ENCODE measurements at regions not wholly inside any gene's neighbourhood (a gene's known extent, or its start where the extent isn't known, plus 50 kb on each side); places are given as distances from the start of the nearest gene placed in this dataset.

DNA sequence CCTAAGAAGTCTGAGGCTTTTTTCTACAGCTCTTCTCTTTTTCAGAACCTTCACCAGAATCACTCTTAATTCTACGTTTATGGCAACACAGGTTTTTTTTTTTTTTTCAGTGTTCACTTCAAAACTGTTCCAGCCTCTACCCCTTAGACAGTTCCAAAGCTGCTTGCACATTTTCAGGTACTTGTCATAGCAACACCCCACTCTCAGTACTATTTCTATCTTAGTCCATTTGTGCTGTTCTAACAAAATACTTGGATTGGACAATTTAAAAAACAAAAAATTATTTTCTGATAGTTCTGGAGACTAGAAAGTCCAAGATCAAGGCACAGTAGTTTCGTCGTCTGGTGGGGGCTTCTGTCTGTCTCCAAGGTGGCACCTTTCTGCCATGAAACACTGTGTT is 340.9 kb upstream of the RPS23 start:
- Histone ChIP-seq H2BK15ac (ENCODE audit: low read length) (no peak overlapping the region), H3K9me3 (ENCODE audit: insufficient read depth in 2 of 2, low read depth in 1 of 2, low read length in 1 of 2) (0 out of 4 replicates have a peak, but pooled peaks cover 0 to 2% of the 10 kb centered on the region in 2 experiments), H3K27ac (ENCODE audit: low read depth, low read length) (no peak overlapping the region), H2BK5ac (ENCODE audit: low read depth, low read length) (no peak overlapping the region), H2BK12ac (ENCODE audit: low read depth, low read length) (no peak overlapping the region), H4K20me1 (replicated peaks in 1 of 2; ENCODE audit: control insufficient read depth in 1 of 2, insufficient read depth in 2 of 2, low read length in 2 of 2) (no peaks in the 10 kb centered on the region), H3K4ac (replicated peaks; ENCODE audit: insufficient read length, low read depth, low read length) (no peak overlapping the region), H3K23me2 (ENCODE audit: low read depth, low read length) (no peaks in the 10 kb centered on the region), H3K79me1 (ENCODE audit: low read depth, low read length) (no peaks in the 10 kb centered on the region), H3K27me3 (replicated peaks in 1 of 4; ENCODE audit: control insufficient read depth in 3 of 4, extremely low read depth in 1 of 4, insufficient read depth in 3 of 4, low read length in 3 of 4) (no peaks in the 10 kb centered on the region), H3K18ac (ENCODE audit: extremely low read depth, low read length) (no peak overlapping the region), H3K56ac (replicated peaks; ENCODE audit: insufficient read length, low read depth, low read length) (no peak overlapping the region), H3K79me2 (ENCODE audit: control insufficient read depth in 1 of 2, insufficient read depth in 2 of 2, low read length in 2 of 2) (no peaks in the 10 kb centered on the region), H4K5ac (ENCODE audit: insufficient read length, low read depth, low read length) (no peak overlapping the region), H3K4me1 (replicated peaks in 1 of 4; ENCODE audit: control insufficient read depth in 3 of 4, insufficient read depth in 4 of 4, low read length in 3 of 4) (no peaks in the 10 kb centered on the region), H3K4me2 (ENCODE audit: insufficient read depth in 1 of 2, low read depth in 2 of 2, low read length in 2 of 2) (no peak overlapping the region), H3K23ac (ENCODE audit: insufficient read length) (no peak overlapping the region), H3K4me3 (ENCODE audit: extremely low read depth in 1 of 4, insufficient read depth in 2 of 4, low read depth in 3 of 4, low read length in 4 of 4) (no peak overlapping the region), H2BK120ac (replicated peaks; ENCODE audit: low read depth, low read length) (no peak overlapping the region), H2AFZ (ENCODE audit: low read length) (no peak overlapping the region), H3K14ac (ENCODE audit: insufficient read length) (no peak overlapping the region), H2BK20ac (ENCODE audit: low read length) (no peak overlapping the region), H3K9ac (replicated peaks in 1 of 4; ENCODE audit: extremely low read depth in 1 of 4, low read depth in 3 of 4, low read length in 3 of 4) (no peak overlapping the region), H3K36me3 (ENCODE audit: control insufficient read depth in 2 of 4, insufficient read depth in 4 of 4, low read length in 3 of 4) (no peaks in the 10 kb centered on the region), H4K91ac (replicated peaks; ENCODE audit: insufficient read length, low read length) (no peak overlapping the region), H4K8ac (ENCODE audit: extremely low read depth, insufficient read depth, low read length) (no peak overlapping the region), H2AK5ac (ENCODE audit: low read depth, low read length) (no peak overlapping the region)
- DNase-seq (ENCODE audit: low read depth in 1 of 2, low spot score in 2 of 2) (no peak), FAIRE-seq (no peak)
- POLR2A ChIA-PET (ENCODE audit: partially characterized antibody): no interaction called here
- CTCF ChIA-PET (ENCODE audit: partially characterized antibody): interaction anchor here (0.7 kb wide), 1 partner anchor 94 kb away, joined by 3 read pairs; no protein-coding TSS in a partner anchor
- WGBS, 2 experiments (ENCODE audit: extremely low coverage in 1 of 2, insufficient coverage in 1 of 2, insufficient read length in 1 of 2, insufficient replicate concordance in 2 of 2, low coverage in 1 of 2, low lambda C conversion rate in 2 of 2, missing lambda C conversion rate in 1 of 2): 89% methylated on average over 3 of the region's 3 CpGs; no CpG with 5 or more reads in 1 of the 2 experiments
- no peak for TF ChIP-seq CBX5 (IDR thresholded peaks at IDR 0.05; ENCODE audit: low read depth, low read length)
- no peak for TF ChIP-seq TAF1 (IDR thresholded peaks at IDR 0.05; ENCODE audit: low read depth, low read length)
- TF ChIP-seq TCF12 (IDR thresholded peaks at IDR 0.05; ENCODE audit: low read depth, low read length): no peak
- TF ChIP-seq NRF1 (IDR thresholded peaks at IDR 0.05; ENCODE audit: low read depth, low read length): no peak
- no peak for TF ChIP-seq SUZ12 (IDR thresholded peaks at IDR 0.05; ENCODE audit: low read length)
- no peak for TF ChIP-seq SP1 (IDR thresholded peaks at IDR 0.05; ENCODE audit: low read depth, low read length)
- TF ChIP-seq SIX5 (IDR thresholded peaks at IDR 0.05; ENCODE audit: low read depth, low read length): no peak
- no peak for TF ChIP-seq POLR2AphosphoS5 (IDR thresholded peaks at IDR 0.05; ENCODE audit: low read depth, low read length)
- no peak for TF ChIP-seq RNF2 (IDR thresholded peaks at IDR 0.05; ENCODE audit: borderline replicate concordance, low read depth, low read length, missing control alignments, poor library complexity, severe bottlenecking)
- TF ChIP-seq ZNF274 (IDR thresholded peaks at IDR 0.05; ENCODE audit: borderline replicate concordance, extremely low read depth, low read length): no peak

Measured in H1 (cell line).